ENCODE measurements at regions not wholly inside any gene's neighbourhood (a gene's known extent, or its start where the extent isn't known, plus 50 kb on each side); places are given as distances from the start of the nearest gene placed in this dataset.
A peak's percentile ranks its signal among the peaks of the same experiment; 100 is the strongest.
"Not testable (repeated sequence)": the region's sequence is repeated elsewhere in the genome, so short reads cannot be mapped to it uniquely, and the experiment has no call there.

GRCh38 chr3:154844863-154845262, 235.3 kb upstream of the MME start:
- Histone ChIP-seq H3K79me2 (ENCODE audit: insufficient read depth, low read length) (no peaks in the 10 kb centered on the region), H3K4me2 (ENCODE audit: insufficient read depth, low read length) (no peak overlapping the region), H3K36me3 (ENCODE audit: insufficient read depth, low read length) (no peaks in the 10 kb centered on the region), H2AFZ (ENCODE audit: low read depth, low read length) (peak overlapping the region; percentile 36), H3K9ac (ENCODE audit: low read depth, low read length) (no peak overlapping the region), H3K9me3 (ENCODE audit: insufficient read depth, low read length, severe bottlenecking) (no peaks in the 10 kb centered on the region), H3K27ac (ENCODE audit: low read length) (no peak overlapping the region), H4K20me1 (ENCODE audit: insufficient read depth, low read length) (no peaks in the 10 kb centered on the region), H3K4me1 (ENCODE audit: insufficient read depth, low read length) (no peaks in the 10 kb centered on the region), H3K4me3 (ENCODE audit: low read depth in 1 of 2, low read length in 2 of 2) (no peak overlapping the region), H3K27me3 (ENCODE audit: insufficient read depth, low read length, poor library complexity) (no peaks in the 10 kb centered on the region)
- no peak for ATAC-seq (ENCODE audit: insufficient read depth, low read depth)
- no peak for TF ChIP-seq CTCF (IDR thresholded peaks at IDR 0.05; ENCODE audit: borderline replicate concordance, extremely low read depth, low read length, poor library complexity, severe bottlenecking)
- TF ChIP-seq EZH2 (IDR thresholded peaks at IDR 0.05; ENCODE audit: borderline replicate concordance, low read depth, low read length, severe bottlenecking): no peak
- DNase-seq: no peak

- ATAC-seq (ENCODE audit: insufficient read depth, low read depth) (no peak), DNase-seq (no peak)
- Histone ChIP-seq H3K4me3 (ENCODE audit: low read depth in 1 of 2, low read length in 2 of 2) (no peak overlapping the region), H3K4me1 (ENCODE audit: insufficient read depth, low read length) (no peaks in the 10 kb centered on the region), H3K9me3 (ENCODE audit: insufficient read depth, low read length, severe bottlenecking) (no peaks in the 10 kb centered on the region), H3K27me3 (ENCODE audit: insufficient read depth, low read length, poor library complexity) (no peaks in the 10 kb centered on the region), H3K4me2 (ENCODE audit: insufficient read depth, low read length) (no peak overlapping the region), H3K79me2 (ENCODE audit: insufficient read depth, low read length) (no peaks in the 10 kb centered on the region), H2AFZ (ENCODE audit: low read depth, low read length) (no peak overlapping the region), H4K20me1 (ENCODE audit: insufficient read depth, low read length) (no peaks in the 10 kb centered on the region), H3K27ac (ENCODE audit: low read length) (no peak overlapping the region), H3K36me3 (ENCODE audit: insufficient read depth, low read length) (no peaks in the 10 kb centered on the region), H3K9ac (ENCODE audit: low read depth, low read length) (no peak overlapping the region)
- TF ChIP-seq CTCF (IDR thresholded peaks at IDR 0.05; ENCODE audit: borderline replicate concordance, extremely low read depth, low read length, poor library complexity, severe bottlenecking) (no peak), EZH2 (IDR thresholded peaks at IDR 0.05; ENCODE audit: borderline replicate concordance, low read depth, low read length, severe bottlenecking) (no peak)
Observed at GRCh38 chr3:154843647-154844046, 236.5 kb upstream of the MME start.

DNA sequence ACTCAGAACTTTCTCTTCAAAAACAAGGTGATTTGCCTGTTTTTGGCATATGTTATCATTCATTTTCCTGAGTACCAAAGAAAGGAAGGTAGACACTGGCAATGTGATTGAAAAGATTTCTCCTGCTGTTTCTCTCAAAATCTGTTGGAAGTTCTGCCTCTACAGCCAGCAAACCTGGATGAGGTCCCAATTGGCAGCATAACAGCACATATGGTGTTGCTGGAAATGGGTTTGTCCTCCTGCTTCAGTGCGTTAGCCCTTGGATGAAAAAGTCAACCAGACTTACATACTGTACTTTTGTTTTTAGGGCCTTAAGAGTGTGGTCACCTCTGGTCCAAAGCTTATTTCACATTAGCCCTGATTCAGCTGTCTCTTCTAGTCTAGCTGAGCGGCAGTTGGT, 237.6 kb upstream of the MME start:
- no peak for DNase-seq
- Histone ChIP-seq H3K9ac (ENCODE audit: low read depth, low read length) (no peak overlapping the region), H3K4me2 (ENCODE audit: insufficient read depth, low read length) (no peak overlapping the region), H3K79me2 (ENCODE audit: insufficient read depth, low read length) (no peaks in the 10 kb centered on the region), H3K36me3 (ENCODE audit: insufficient read depth, low read length) (no peaks in the 10 kb centered on the region), H3K9me3 (ENCODE audit: insufficient read depth, low read length, severe bottlenecking) (no peaks in the 10 kb centered on the region), H3K4me3 (ENCODE audit: low read depth in 1 of 2, low read length in 2 of 2) (no peak overlapping the region), H4K20me1 (ENCODE audit: insufficient read depth, low read length) (no peaks in the 10 kb centered on the region), H2AFZ (ENCODE audit: low read depth, low read length) (peak overlapping the region; percentile 22; the same call in 1 of the 2 replicates), H3K27ac (ENCODE audit: low read length) (no peak overlapping the region), H3K27me3 (ENCODE audit: insufficient read depth, low read length, poor library complexity) (no peaks in the 10 kb centered on the region), H3K4me1 (ENCODE audit: insufficient read depth, low read length) (no peaks in the 10 kb centered on the region)
- TF ChIP-seq CTCF (IDR thresholded peaks at IDR 0.05; ENCODE audit: borderline replicate concordance, extremely low read depth, low read length, poor library complexity, severe bottlenecking) (no peak), EZH2 (IDR thresholded peaks at IDR 0.05; ENCODE audit: borderline replicate concordance, low read depth, low read length, severe bottlenecking) (no peak)
- ATAC-seq (ENCODE audit: insufficient read depth, low read depth): no peak

GRCh38 chr3:154835639-154836038, 244.5 kb upstream of the MME start:
- no peak overlapping the region for H3K27ac ChIP-seq (ENCODE audit: low read length)
- no peaks in the 10 kb centered on the region for H3K79me2 ChIP-seq (ENCODE audit: insufficient read depth, low read length)
- H2AFZ ChIP-seq (ENCODE audit: low read depth, low read length): no peak overlapping the region
- H3K36me3 ChIP-seq (ENCODE audit: insufficient read depth, low read length): no peaks in the 10 kb centered on the region
- no peaks in the 10 kb centered on the region for H3K27me3 ChIP-seq (ENCODE audit: insufficient read depth, low read length, poor library complexity)
- DNase-seq: no peak
- no peak overlapping the region for H3K4me2 ChIP-seq (ENCODE audit: insufficient read depth, low read length)
- no peak for ATAC-seq (ENCODE audit: insufficient read depth, low read depth)
- H3K9me3 ChIP-seq (ENCODE audit: insufficient read depth, low read length, severe bottlenecking): no peaks in the 10 kb centered on the region
- no peak overlapping the region for H3K4me3 ChIP-seq (ENCODE audit: low read depth in 1 of 2, low read length in 2 of 2)
- no peaks in the 10 kb centered on the region for H3K4me1 ChIP-seq (ENCODE audit: insufficient read depth, low read length)
- no peak overlapping the region for H3K9ac ChIP-seq (ENCODE audit: low read depth, low read length)
- no peaks in the 10 kb centered on the region for H4K20me1 ChIP-seq (ENCODE audit: insufficient read depth, low read length)
- TF ChIP-seq CTCF (IDR thresholded peaks at IDR 0.05; ENCODE audit: borderline replicate concordance, extremely low read depth, low read length, poor library complexity, severe bottlenecking): no peak
- TF ChIP-seq EZH2 (IDR thresholded peaks at IDR 0.05; ENCODE audit: borderline replicate concordance, low read depth, low read length, severe bottlenecking): no peak

GRCh38 chr3:154834831-154835230, 245.3 kb upstream of the MME start:
- H3K36me3 ChIP-seq (ENCODE audit: insufficient read depth, low read length); H4K20me1 ChIP-seq (ENCODE audit: insufficient read depth, low read length); ATAC-seq (ENCODE audit: insufficient read depth, low read depth); H3K79me2 ChIP-seq (ENCODE audit: insufficient read depth, low read length); H3K27me3 ChIP-seq (ENCODE audit: insufficient read depth, low read length, poor library complexity); H3K4me1 ChIP-seq (ENCODE audit: insufficient read depth, low read length); H3K27ac ChIP-seq (ENCODE audit: low read length); DNase-seq; H2AFZ ChIP-seq (ENCODE audit: low read depth, low read length); H3K9me3 ChIP-seq (ENCODE audit: insufficient read depth, low read length, severe bottlenecking); H3K4me2 ChIP-seq (ENCODE audit: insufficient read depth, low read length); H3K9ac ChIP-seq (ENCODE audit: low read depth, low read length); H3K4me3 ChIP-seq (ENCODE audit: low read depth in 1 of 2, low read length in 2 of 2): not testable (repeated sequence)
